ENCODE measurements at regions not wholly inside any gene's neighbourhood (a gene's known extent, or its start where the extent isn't known, plus 50 kb on each side); places are given as distances from the start of the nearest gene placed in this dataset.

DNA sequence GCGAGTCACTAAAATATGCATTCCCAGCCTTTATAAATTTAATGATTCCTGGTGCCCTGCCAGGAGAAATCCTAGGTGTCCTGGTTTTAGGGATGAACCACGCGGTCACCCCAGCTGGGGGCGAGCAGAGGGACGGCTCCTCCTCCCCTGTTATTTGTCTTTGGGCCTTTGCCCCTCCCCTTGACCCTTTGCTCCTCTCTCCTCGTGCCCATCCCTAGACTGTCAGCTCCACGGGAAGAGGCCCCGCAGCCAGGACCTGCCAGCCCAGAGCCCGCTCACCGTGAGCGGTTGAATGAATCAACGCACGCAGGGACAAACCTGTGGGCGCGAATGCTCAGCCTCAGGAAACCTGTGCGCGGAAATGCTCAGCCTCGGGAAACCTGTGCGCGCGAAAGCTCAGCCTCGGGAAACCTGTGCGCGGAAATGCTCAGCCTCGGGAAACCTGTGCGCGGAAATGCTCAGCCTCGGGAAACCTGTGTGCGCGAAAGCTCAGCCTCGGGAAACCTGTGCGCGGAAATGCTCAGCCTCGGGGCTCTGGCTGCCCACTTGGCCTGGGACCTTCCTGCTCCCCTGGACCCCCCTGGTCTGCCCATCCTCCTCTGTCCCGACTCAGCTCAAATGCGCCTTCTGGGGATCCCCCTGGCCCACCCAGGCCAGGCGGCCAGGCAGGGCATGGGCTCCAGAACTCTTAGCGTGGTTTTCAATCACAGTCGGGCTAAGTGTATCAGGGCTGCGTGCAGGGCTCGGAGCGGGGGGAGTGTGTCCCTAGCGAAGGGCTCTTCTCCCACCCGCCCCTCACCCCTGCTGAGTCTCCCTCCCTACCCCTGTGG, 140.5 kb upstream of the COL5A1 start:
- no peak overlapping the region for H2AFZ ChIP-seq (replicated peaks; ENCODE audit: low read length, poor library complexity)
- dilution Hi-C loops (cut with HindIII; ENCODE audit: low sequenced_read_pairs, unreplicated experiment) (no loop called here), intact Hi-C loops (cut with micrococcal nuclease) (no loop called here), in situ Hi-C loops (cut with MboI; ENCODE audit: low sequenced_read_pairs) (no loop called here)
- no peak overlapping the region; the same call in 2 of the 3 replicates for H2BK15ac ChIP-seq (ENCODE audit: low read depth, low read length)
- no peak overlapping the region for H3K4me2 ChIP-seq (ENCODE audit: low read depth, low read length)
- no peaks in the 10 kb centered on the region; a peak in 1 of 4 replicates for H3K79me1 ChIP-seq (ENCODE audit: low read depth in 1 of 2, low read length in 2 of 2)
- 39% methylated on average over 28 of the region's 44 CpGs; no CpG with 5 or more reads in 1 of the 2 experiments for WGBS, 2 experiments (ENCODE audit: extremely low coverage in 2 of 2, insufficient read length in 1 of 2)
- no peak overlapping the region for H2BK20ac ChIP-seq (ENCODE audit: low read depth, low read length)
- peak overlapping the region; percentile 100; the same call in 1 of the 2 replicates for H2BK120ac ChIP-seq (ENCODE audit: low read depth, low read length)
- no peak overlapping the region for H3K4me3 ChIP-seq (ENCODE audit: insufficient read depth, low read depth, low read length)
- H2BK5ac ChIP-seq (ENCODE audit: low read depth, low read length, poor library complexity, severe bottlenecking): no peak overlapping the region
- no peak overlapping the region for H3K56ac ChIP-seq (ENCODE audit: extremely low read depth, insufficient read depth, low read length)
- ATAC-seq (ENCODE audit: low read depth) (no peak), DNase-seq (no peak)
- CTCF ChIA-PET: no interaction called here
- POLR2A ChIA-PET (ENCODE audit: unreplicated experiment): no interaction called here
- no TSS peak for BruUV-seq (replicated peaks)
- H2AK9ac ChIP-seq (replicated peaks; ENCODE audit: low read depth, low read length, poor library complexity): no peak overlapping the region
- no peak overlapping the region for H4K5ac ChIP-seq (ENCODE audit: low read depth, low read length)
- H3K27me3 ChIP-seq (ENCODE audit: control insufficient read depth, insufficient read depth, low read length): no peaks in the 10 kb centered on the region
- peaks cover 27% of the 10 kb centered on the region for H3K4me1 ChIP-seq (ENCODE audit: control insufficient read depth, insufficient read depth, low read length)
- H2AK5ac ChIP-seq (ENCODE audit: low read depth, low read length): no peak overlapping the region; the same call in 1 of the 2 replicates
- no peak overlapping the region for H4K8ac ChIP-seq (ENCODE audit: low read depth in 2 of 2, low read length in 2 of 2)
- no peak overlapping the region for H3K9ac ChIP-seq (ENCODE audit: low read depth, low read length)
- H4K91ac ChIP-seq (ENCODE audit: insufficient read depth, low read depth, low read length): no peak overlapping the region
- no peak overlapping the region for H3K23ac ChIP-seq (ENCODE audit: low read depth, low read length)
- no peak overlapping the region for H3K14ac ChIP-seq (replicated peaks; ENCODE audit: low read depth, low read length)
- H3K9me1 ChIP-seq (ENCODE audit: insufficient read depth, low read length): peaks cover 20% of the 10 kb centered on the region
- H3K36me3 ChIP-seq (ENCODE audit: control insufficient read depth, insufficient read depth, low read length): no peaks in the 10 kb centered on the region
- H4K20me1 ChIP-seq (ENCODE audit: insufficient read depth, low read length): no peaks in the 10 kb centered on the region
- no peak overlapping the region; the same call in 1 of the 2 replicates for H3K18ac ChIP-seq (ENCODE audit: low read depth, low read length)
- peaks cover 5% of the 10 kb centered on the region; the same call in 1 of the 2 replicates for H3K9me3 ChIP-seq (ENCODE audit: control insufficient read depth, insufficient read depth, low read length)
- H3K4ac ChIP-seq (ENCODE audit: low read depth, low read length): peak overlapping the region; percentile 100
- H3K27ac ChIP-seq (ENCODE audit: insufficient read depth, low read length): no peak overlapping the region
- TF ChIP-seq POLR2A (IDR thresholded peaks at IDR 0.05; ENCODE audit: low read depth, low read length): no peak
- TF ChIP-seq RAD21 (IDR thresholded peaks at IDR 0.05; ENCODE audit: low read length): no peak
- TF ChIP-seq, protein P1, sequence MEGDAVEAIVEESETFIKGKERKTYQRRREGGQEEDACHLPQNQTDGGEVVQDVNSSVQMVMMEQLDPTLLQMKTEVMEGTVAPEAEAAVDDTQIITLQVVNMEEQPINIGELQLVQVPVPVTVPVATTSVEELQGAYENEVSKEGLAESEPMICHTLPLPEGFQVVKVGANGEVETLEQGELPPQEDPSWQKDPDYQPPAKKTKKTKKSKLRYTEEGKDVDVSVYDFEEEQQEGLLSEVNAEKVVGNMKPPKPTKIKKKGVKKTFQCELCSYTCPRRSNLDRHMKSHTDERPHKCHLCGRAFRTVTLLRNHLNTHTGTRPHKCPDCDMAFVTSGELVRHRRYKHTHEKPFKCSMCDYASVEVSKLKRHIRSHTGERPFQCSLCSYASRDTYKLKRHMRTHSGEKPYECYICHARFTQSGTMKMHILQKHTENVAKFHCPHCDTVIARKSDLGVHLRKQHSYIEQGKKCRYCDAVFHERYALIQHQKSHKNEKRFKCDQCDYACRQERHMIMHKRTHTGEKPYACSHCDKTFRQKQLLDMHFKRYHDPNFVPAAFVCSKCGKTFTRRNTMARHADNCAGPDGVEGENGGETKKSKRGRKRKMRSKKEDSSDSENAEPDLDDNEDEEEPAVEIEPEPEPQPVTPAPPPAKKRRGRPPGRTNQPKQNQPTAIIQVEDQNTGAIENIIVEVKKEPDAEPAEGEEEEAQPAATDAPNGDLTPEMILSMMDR (conservative IDR thresholded peaks at IDR 0.05; ENCODE audit: low read depth, low read length): no peak
- TF ChIP-seq MXI1 (IDR thresholded peaks at IDR 0.05; ENCODE audit: borderline replicate concordance, low read depth, low read length): no peak
- TF ChIP-seq ELK1 (IDR thresholded peaks at IDR 0.05; ENCODE audit: borderline replicate concordance, low read depth, low read length): no peak
- TF ChIP-seq CEBPB (IDR thresholded peaks at IDR 0.05; ENCODE audit: low read depth, low read length): no peak
- no peak for TF ChIP-seq RCOR1 (IDR thresholded peaks at IDR 0.05; ENCODE audit: insufficient replicate concordance, low read length)
- TF ChIP-seq CHD1 (IDR thresholded peaks at IDR 0.05; ENCODE audit: low read depth, low read length): no peak
- no peak for TF ChIP-seq BHLHE40 (IDR thresholded peaks at IDR 0.05; ENCODE audit: low read depth, low read length)
- TF ChIP-seq, protein P2, sequence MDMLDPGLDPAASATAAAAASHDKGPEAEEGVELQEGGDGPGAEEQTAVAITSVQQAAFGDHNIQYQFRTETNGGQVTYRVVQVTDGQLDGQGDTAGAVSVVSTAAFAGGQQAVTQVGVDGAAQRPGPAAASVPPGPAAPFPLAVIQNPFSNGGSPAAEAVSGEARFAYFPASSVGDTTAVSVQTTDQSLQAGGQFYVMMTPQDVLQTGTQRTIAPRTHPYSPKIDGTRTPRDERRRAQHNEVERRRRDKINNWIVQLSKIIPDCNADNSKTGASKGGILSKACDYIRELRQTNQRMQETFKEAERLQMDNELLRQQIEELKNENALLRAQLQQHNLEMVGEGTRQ (IDR thresholded peaks at IDR 0.05; ENCODE audit: low read depth, low read length): no peak
- TF ChIP-seq MAFK (IDR thresholded peaks at IDR 0.05; ENCODE audit: low read depth, low read length): no peak
- TF ChIP-seq RFX5 (IDR thresholded peaks at IDR 0.05; ENCODE audit: low read depth, low read length): no peak
- TF ChIP-seq SMC3 (IDR thresholded peaks at IDR 0.05; ENCODE audit: low read depth, low read length): no peak
- no peak for TF ChIP-seq FOS (IDR thresholded peaks at IDR 0.05; ENCODE audit: low read depth, low read length)
- no peak for TF ChIP-seq NFE2L2 (IDR thresholded peaks at IDR 0.05; ENCODE audit: low read depth, low read length)

All from IMR-90 (cell line).